K562 (cell line): ENCODE measurements at regions not wholly inside any gene's neighbourhood (a gene's known extent, or its start where the extent isn't known, plus 50 kb on each side); places are given as distances from the start of the nearest gene placed in this dataset.

ENCODE experiments used
- ATAC-seq: fragments of 200-7000 bp; cut with Tn5 transposase; 3 replicates; pipeline ENCODE4 v1.9.1; 2020; ENCODE audit warnings: moderate library complexity
- BruUV-seq: library from RNA; stranded (reverse); fragments of 400-500 nt; replicated peaks from 2 replicates; lab custom pipeline; 2021; lab: Mats Ljungman, UMichigan
- CTCF ChIA-PET: fragments of 300-600 bp; formaldehyde crosslinking; extraction: SDS; loops from one replicate; lab custom pipeline; 2021; ENCODE audit warnings: low intra/inter-chr PET ratio; lab: Yijun Ruan, JAX
- POLR2A ChIA-PET: fragments of 300-600, 350-650 bp; sonication (Branson Sonifier 250); formaldehyde crosslinking; extraction: SDS; loops from one replicate; lab custom pipeline; 2021; ENCODE audit warnings: antibody characterized with exemption, inconsistent platforms; lab: Yijun Ruan, JAX
- DNase-seq, 4 experiments: peaks; one replicate each; pipeline versions ENCODE4 v3.0.0 to v3.0.0-alpha.2; 2011 to 2018; ENCODE audit warnings: low spot score in 3 of 4, mixed read lengths in 3 of 4; ENCODE audit errors: extremely low read depth in 1 of 4
- FAIRE-seq: peaks from 2 replicates; lab custom pipeline; 2011; peaks lifted over from hg19 to GRCh38; lab: Jason Lieb, UNC
- H2AFZ ChIP-seq: 2 replicates; pipeline ENCODE4 v1.6.0; 2011; ENCODE audit warnings: low read depth, low read length, control low read depth, inconsistent platforms
- H3K27ac ChIP-seq: fragments of 200-600 bp; 3 replicates; pipeline ENCODE4 v1.8.0; 2011; ENCODE audit warnings: low read depth, mild to moderate bottlenecking, control low read depth, inconsistent platforms, low read length, moderate library complexity, mixed read lengths; ENCODE audit errors: extremely low read depth
- H3K27me3 ChIP-seq, 2 experiments: fragments of 300-600 bp in 1 of 2; 2 replicates in 1 of 2; 3 replicates in 1 of 2; pipeline versions ENCODE4 v1.6.0 to v1.8.0; 2011; ENCODE audit warnings: inconsistent platforms in 2 of 2, low read length in 2 of 2, mild to moderate bottlenecking in 1 of 2, mixed read lengths in 1 of 2, moderate library complexity in 1 of 2; ENCODE audit not compliant: control insufficient read depth in 2 of 2, insufficient read depth in 2 of 2
- H3K36me3 ChIP-seq: fragments of 300-600 bp; 3 replicates; pipeline ENCODE4 v1.8.0; 2011; ENCODE audit warnings: mild to moderate bottlenecking, low read length, inconsistent platforms; ENCODE audit not compliant: control insufficient read depth, insufficient read depth
- H3K4me1 ChIP-seq, 2 experiments: fragments of 200-600 bp in 1 of 2; replicated peaks in 1 of 2; 2 replicates in 1 of 2; 3 replicates in 1 of 2; pipeline versions ENCODE4 v1.5.1 to v1.8.0; 2011; ENCODE audit warnings: inconsistent platforms in 2 of 2, low read length in 2 of 2, mild to moderate bottlenecking in 1 of 2, mixed read lengths in 1 of 2, moderate library complexity in 1 of 2; ENCODE audit not compliant: control insufficient read depth in 2 of 2, insufficient read depth in 2 of 2
- H3K4me2 ChIP-seq: 2 replicates; pipeline ENCODE4 v1.6.1; 2011; ENCODE audit warnings: low read length, control low read depth, inconsistent platforms, mixed read lengths; ENCODE audit not compliant: insufficient read depth
- H3K4me3 ChIP-seq: fragments of 200-600 bp; sonication (generic), shearing (Covaris generic); 2 replicates; pipeline ENCODE4 v1.5.1; 2016; ENCODE audit warnings: control low read depth, inconsistent platforms
- H3K79me2 ChIP-seq: fragments of 200-600 bp; 3 replicates; pipeline ENCODE4 v1.8.0; 2011; ENCODE audit warnings: low read length, inconsistent platforms; ENCODE audit not compliant: control insufficient read depth, insufficient read depth
- H3K9ac ChIP-seq, 2 experiments: 2 replicates each; pipeline versions ENCODE4 v1.6.0 to v1.6.1; 2011; ENCODE audit warnings: low read depth in 2 of 2, low read length in 2 of 2, control low read depth in 1 of 2, inconsistent platforms in 1 of 2, mild to moderate bottlenecking in 1 of 2, mixed read lengths in 1 of 2; ENCODE audit not compliant: insufficient read depth in 1 of 2
- H3K9me1 ChIP-seq: one replicate; pipeline ENCODE4 v1.6.0; 2011; ENCODE audit warnings: inconsistent platforms, mild to moderate bottlenecking, low read length, moderate library complexity; ENCODE audit not compliant: control insufficient read depth, insufficient read depth
- H3K9me3 ChIP-seq: replicated peaks from 2 replicates; pipeline ENCODE4 v1.5.1; 2011; ENCODE audit warnings: low read depth, low read length, inconsistent platforms; ENCODE audit not compliant: control insufficient read depth, insufficient read depth
- H4K20me1 ChIP-seq: replicated peaks from 2 replicates; pipeline ENCODE4 v1.6.1; 2011; ENCODE audit warnings: low read length, inconsistent platforms, mixed read lengths; ENCODE audit not compliant: control insufficient read depth, insufficient read depth
- ELF4 ChIP-seq: fragments of 450-650 bp; formaldehyde crosslinking; IDR thresholded peaks from 2 replicates; pipeline ENCODE4 v1.4.0; 2022; ENCODE audit warnings: missing genetic modification characterization
- FIP1L1 ChIP-seq: fragments of 200-400 bp; formaldehyde crosslinking; IDR thresholded peaks from 2 replicates; pipeline ENCODE4 v1.6.1; 2018; ENCODE audit warnings: mild to moderate bottlenecking, low read depth, low read length; ENCODE audit not compliant: poor library complexity, severe bottlenecking
- GATA2 ChIP-seq: sonication (generic); formaldehyde crosslinking; IDR thresholded peaks from 2 replicates; pipeline ENCODE4 v1.4.0; 2020; ENCODE audit warnings: mild to moderate bottlenecking, missing genetic modification reagents
- HMG20A ChIP-seq: fragments of 450-650 bp; formaldehyde crosslinking; conservative IDR thresholded peaks from 2 replicates; pipeline ENCODE4 v1.4.0; 2020; ENCODE audit warnings: mild to moderate bottlenecking, mixed read lengths
- PHTF2 ChIP-seq: fragments of 250-450 bp; sonication (Bioruptor Pico); IDR thresholded peaks from 2 replicates; pipeline ENCODE4 v1.5.0; 2021; ENCODE audit warnings: mild to moderate bottlenecking
- STAG1 ChIP-seq: sonication (generic); formaldehyde crosslinking; IDR thresholded peaks from 2 replicates; pipeline ENCODE4 v1.5.0; 2020; ENCODE audit warnings: missing genetic modification reagents, borderline replicate concordance
- YBX1 ChIP-seq: fragments of 450-650 bp; IDR thresholded peaks from 2 replicates; pipeline ENCODE4 v1.7.1; 2016; ENCODE audit warnings: mild to moderate bottlenecking
- ZBTB12 ChIP-seq: fragments of 250-450 bp; sonication (Bioruptor Pico); IDR thresholded peaks from 2 replicates; pipeline ENCODE4 v1.4.0; 2020
- WGBS: fragments of 100-300 bp; shearing (Covaris generic); methylation state at CpG from one replicate; pipeline ENCODE4 v1.1.6; 2016; ENCODE audit warnings: low coverage, mixed read lengths; ENCODE audit not compliant: insufficient coverage; ENCODE audit errors: missing lambda C conversion rate; 5-methylcytosine and 5-hydroxymethylcytosine counted together
- in situ Hi-C: fragments of 300-500 bp; cut with MboI; formaldehyde crosslinking; loops from 4 replicates; pipeline ENCODE4 v1.15.0; 2018; ENCODE audit warnings: inconsistent platforms, mixed read lengths
- intact Hi-C: fragments of 100-400 bp; cut with micrococcal nuclease; formaldehyde crosslinking; loops from 2 replicates; pipeline ENCODE4 v1.14.2; 2022
- TF ChIP-seq, protein P1 (sequence below): sonication (generic); formaldehyde crosslinking; IDR thresholded peaks from 2 replicates; pipeline ENCODE4 v1.9.0; 2022; ENCODE audit warnings: mild to moderate bottlenecking, missing genetic modification reagents
- TF ChIP-seq, protein P2 (sequence below), 3 experiments: fragments of 200-800 bp in 1 of 3; sonication (Bioruptor generic) in 1 of 3; sonication (generic) in 1 of 3; formaldehyde crosslinking in 1 of 3; IDR thresholded peaks; 2 replicates each; pipeline versions ENCODE4 v1.6.1 to v1.8.0; 2016 to 2022; ENCODE audit warnings: mild to moderate bottlenecking in 2 of 3, missing compliant biosample characterization in 2 of 3, missing genetic modification characterization in 2 of 3, missing genetic modification reagents in 1 of 3
- TF ChIP-seq, protein P3 (sequence below): fragments of 450-650 bp; IDR thresholded peaks from 2 replicates; pipeline ENCODE4 v1.6.1; 2016

DNA sequence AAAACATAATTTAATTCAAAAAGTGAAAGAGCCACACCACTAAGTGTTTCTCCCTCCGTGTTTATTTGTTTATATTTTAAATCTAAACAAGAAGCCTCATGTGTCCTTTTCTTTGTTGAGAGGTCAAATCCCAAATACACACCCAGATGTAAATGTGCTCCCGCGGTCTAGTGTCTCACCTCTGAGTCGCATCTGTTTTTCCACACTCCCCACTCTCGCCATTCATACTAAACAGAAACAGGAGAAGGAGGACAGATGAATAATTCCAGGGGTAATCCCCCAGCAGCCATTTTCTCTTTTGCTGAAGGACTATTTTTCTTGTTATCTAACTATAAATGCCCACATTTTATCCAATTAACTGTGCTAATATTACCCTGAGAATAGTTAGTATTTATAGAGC, 361.6 kb upstream of the RIOK2 start:
- H3K9me3 ChIP-seq = no peaks in the 10 kb centered on the region
- no peak overlapping the region for H3K4me2 ChIP-seq
- no peak for FAIRE-seq
- no peak for DNase-seq
- ATAC-seq = no peak
- no peaks in the 10 kb centered on the region for H3K79me2 ChIP-seq
- ChIA-PET POLR2A (no interaction called here), CTCF (no interaction called here)
- no peaks in the 10 kb centered on the region for H3K9me1 ChIP-seq
- 3% methylated on average over 5 of the region's 5 CpGs for WGBS
- no peaks in the 10 kb centered on the region for H4K20me1 ChIP-seq
- H3K4me1 ChIP-seq = no peaks in the 10 kb centered on the region
- intact Hi-C loops = no loop called here
- H2AFZ ChIP-seq = no peak overlapping the region
- no peaks in the 10 kb centered on the region for H3K36me3 ChIP-seq
- in situ Hi-C loops = no loop called here
- H3K9ac ChIP-seq = no peak overlapping the region
- TF ChIP-seq FIP1L1 (no peak), ZBTB12 (CRISPR knock-in tag) (no peak), GATA2 (CRISPR knock-in tag) (no peak), ELF4 (CRISPR knock-in tag) (no peak), YBX1 (no peak), HMG20A (no peak), STAG1 (CRISPR knock-in tag) (no peak), PHTF2 (no peak)
- TF ChIP-seq, protein P1, sequence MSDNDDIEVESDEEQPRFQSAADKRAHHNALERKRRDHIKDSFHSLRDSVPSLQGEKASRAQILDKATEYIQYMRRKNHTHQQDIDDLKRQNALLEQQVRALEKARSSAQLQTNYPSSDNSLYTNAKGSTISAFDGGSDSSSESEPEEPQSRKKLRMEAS = no peak
- TF ChIP-seq, protein P2, sequence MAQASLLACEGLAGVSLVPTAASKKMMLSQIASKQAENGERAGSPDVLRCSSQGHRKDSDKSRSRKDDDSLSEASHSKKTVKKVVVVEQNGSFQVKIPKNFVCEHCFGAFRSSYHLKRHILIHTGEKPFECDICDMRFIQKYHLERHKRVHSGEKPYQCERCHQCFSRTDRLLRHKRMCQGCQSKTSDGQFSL (CRISPR knock-in tag; IDR thresholded peaks at IDR 0.05) = no peak
- TF ChIP-seq, protein P2 (tag; IDR thresholded peaks at IDR 0.05) = no peak
- TF ChIP-seq, protein P3, sequence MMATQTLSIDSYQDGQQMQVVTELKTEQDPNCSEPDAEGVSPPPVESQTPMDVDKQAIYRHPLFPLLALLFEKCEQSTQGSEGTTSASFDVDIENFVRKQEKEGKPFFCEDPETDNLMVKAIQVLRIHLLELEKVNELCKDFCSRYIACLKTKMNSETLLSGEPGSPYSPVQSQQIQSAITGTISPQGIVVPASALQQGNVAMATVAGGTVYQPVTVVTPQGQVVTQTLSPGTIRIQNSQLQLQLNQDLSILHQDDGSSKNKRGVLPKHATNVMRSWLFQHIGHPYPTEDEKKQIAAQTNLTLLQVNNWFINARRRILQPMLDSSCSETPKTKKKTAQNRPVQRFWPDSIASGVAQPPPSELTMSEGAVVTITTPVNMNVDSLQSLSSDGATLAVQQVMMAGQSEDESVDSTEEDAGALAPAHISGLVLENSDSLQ = no peak
- no peaks in the 10 kb centered on the region for H3K27me3 ChIP-seq
- no peak overlapping the region for H3K27ac ChIP-seq
- no peak overlapping the region for H3K4me3 ChIP-seq
- BruUV-seq = no TSS peak
